Esophagus muscularis mucosa (tissue), 4 donors: ENCODE measurements at regions not wholly inside any gene's neighbourhood (a gene's known extent, or its start where the extent isn't known, plus 50 kb on each side); places are given as distances from the start of the nearest gene placed in this dataset.

Source experiments
- EP300 ChIP-seq: sonication (generic); formaldehyde crosslinking; IDR thresholded peaks from one replicate; pipeline ENCODE4 v1.6.1; 2017; ENCODE audit warnings: antibody characterized with exemption
- POLR2A ChIP-seq: fragments of 450-650 bp; IDR thresholded peaks from one replicate; pipeline ENCODE4 v1.6.1; 2017; ENCODE audit warnings: antibody characterized with exemption, moderate library complexity, mild to moderate bottlenecking, low read depth
- POLR2AphosphoS5 ChIP-seq, 2 donors: sonication (generic); formaldehyde crosslinking; IDR thresholded peaks; one replicate each; pipeline ENCODE4 v1.6.1; 2017; ENCODE audit warnings: antibody characterized with exemption in 2 of 2
- TF ChIP-seq, protein P1 (sequence below), 3 experiments: fragments of 200-600 bp in 2 of 3; fragments of 450-650 bp in 1 of 3; sonication (generic) in 2 of 3; IDR thresholded peaks; one replicate each; pipeline ENCODE4 v1.5.1; 2017 to 2019; ENCODE audit warnings: antibody characterized with exemption in 3 of 3, mild to moderate bottlenecking in 2 of 3, moderate library complexity in 1 of 3

DNA sequence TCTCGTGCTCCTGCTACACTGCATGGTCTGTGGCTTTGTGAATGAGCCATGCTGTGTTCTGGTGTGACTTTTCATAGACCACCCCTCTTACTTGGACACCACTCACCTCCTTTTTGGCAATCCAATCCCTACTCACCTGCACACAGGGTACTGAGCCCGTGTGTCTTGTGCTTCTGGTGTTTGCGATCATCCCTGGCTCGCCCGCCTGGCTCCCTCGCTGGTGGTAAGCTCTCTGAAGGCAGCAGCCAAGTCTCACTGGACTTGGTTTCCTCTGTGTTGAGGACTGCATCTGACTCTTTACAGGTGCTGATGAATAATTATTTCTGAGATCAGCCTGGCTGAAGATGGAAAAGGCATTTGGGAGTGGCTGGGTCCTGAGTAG, 276.8 kb downstream of the TSN start:
- no peak for TF ChIP-seq POLR2A
- no peak for TF ChIP-seq POLR2AphosphoS5 (IDR thresholded peaks at IDR 0.05)
- TF ChIP-seq, protein P1, sequence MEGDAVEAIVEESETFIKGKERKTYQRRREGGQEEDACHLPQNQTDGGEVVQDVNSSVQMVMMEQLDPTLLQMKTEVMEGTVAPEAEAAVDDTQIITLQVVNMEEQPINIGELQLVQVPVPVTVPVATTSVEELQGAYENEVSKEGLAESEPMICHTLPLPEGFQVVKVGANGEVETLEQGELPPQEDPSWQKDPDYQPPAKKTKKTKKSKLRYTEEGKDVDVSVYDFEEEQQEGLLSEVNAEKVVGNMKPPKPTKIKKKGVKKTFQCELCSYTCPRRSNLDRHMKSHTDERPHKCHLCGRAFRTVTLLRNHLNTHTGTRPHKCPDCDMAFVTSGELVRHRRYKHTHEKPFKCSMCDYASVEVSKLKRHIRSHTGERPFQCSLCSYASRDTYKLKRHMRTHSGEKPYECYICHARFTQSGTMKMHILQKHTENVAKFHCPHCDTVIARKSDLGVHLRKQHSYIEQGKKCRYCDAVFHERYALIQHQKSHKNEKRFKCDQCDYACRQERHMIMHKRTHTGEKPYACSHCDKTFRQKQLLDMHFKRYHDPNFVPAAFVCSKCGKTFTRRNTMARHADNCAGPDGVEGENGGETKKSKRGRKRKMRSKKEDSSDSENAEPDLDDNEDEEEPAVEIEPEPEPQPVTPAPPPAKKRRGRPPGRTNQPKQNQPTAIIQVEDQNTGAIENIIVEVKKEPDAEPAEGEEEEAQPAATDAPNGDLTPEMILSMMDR (IDR thresholded peaks at IDR 0.05) = no peak
- TF ChIP-seq EP300 = no peak
